VCaP (cell line): ENCODE measurements at regions not wholly inside any gene's neighbourhood (a gene's known extent, or its start where the extent isn't known, plus 50 kb on each side); places are given as distances from the start of the nearest gene placed in this dataset.

Experiments used
- H3K27ac ChIP-seq: fragments of 450-650 bp; 2 replicates; pipeline ENCODE4 v1.5.1; 2017
- CTCF ChIP-seq: fragments of 450-650 bp; conservative IDR thresholded peaks from 2 replicates; pipeline ENCODE4 v1.5.1; 2017; ENCODE audit warnings: mild to moderate bottlenecking, moderate library complexity

- H3K27ac ChIP-seq, result no peak overlapping the region
- no peak for TF ChIP-seq CTCF
Measured at GRCh38 chr2:8462899-8463648, 218.8 kb upstream of the ID2 start.

- TF ChIP-seq CTCF, result no peak
Measured at GRCh38 chr2:8465560-8465959, 216.3 kb upstream of the ID2 start.

GRCh38 chr2:8469709-8470493 lies 212.0 kb upstream of the ID2 start:
- TF ChIP-seq CTCF, result no peak

More at GRCh38 chr2:8465560-8465959, 216.3 kb upstream of the ID2 start:
- no peak overlapping the region for H3K27ac ChIP-seq

GRCh38 chr2:8472545-8473323 lies 209.1 kb upstream of the ID2 start:
- no peak overlapping the region for H3K27ac ChIP-seq
- TF ChIP-seq CTCF, result no peak

More at GRCh38 chr2:8469709-8470493, 212.0 kb upstream of the ID2 start:
- H3K27ac ChIP-seq, result no peak overlapping the region

GRCh38 chr2:8475349-8476031 lies 206.4 kb upstream of the ID2 start:
- TF ChIP-seq CTCF, result no peak
- H3K27ac ChIP-seq, result no peak overlapping the region

- TF ChIP-seq CTCF, result no peak
- H3K27ac ChIP-seq, result no peak overlapping the region
Measured at GRCh38 chr2:8477552-8478470, 204.0 kb upstream of the ID2 start.
